GM18907 (cell line): ENCODE measurements at regions not wholly inside any gene's neighbourhood (a gene's known extent, or its start where the extent isn't known, plus 50 kb on each side); places are given as distances from the start of the nearest gene placed in this dataset.
A peak's percentile ranks its signal among the peaks of the same experiment; 100 is the strongest.

Source experiments
- ATAC-seq: cut with Tn5 transposase; IDR thresholded peaks from one replicate; pipeline ENCODE4 v1.9.1; 2021; ENCODE audit warnings: mild to moderate bottlenecking, moderate library complexity; ENCODE audit not compliant: unreplicated experiment

DNA sequence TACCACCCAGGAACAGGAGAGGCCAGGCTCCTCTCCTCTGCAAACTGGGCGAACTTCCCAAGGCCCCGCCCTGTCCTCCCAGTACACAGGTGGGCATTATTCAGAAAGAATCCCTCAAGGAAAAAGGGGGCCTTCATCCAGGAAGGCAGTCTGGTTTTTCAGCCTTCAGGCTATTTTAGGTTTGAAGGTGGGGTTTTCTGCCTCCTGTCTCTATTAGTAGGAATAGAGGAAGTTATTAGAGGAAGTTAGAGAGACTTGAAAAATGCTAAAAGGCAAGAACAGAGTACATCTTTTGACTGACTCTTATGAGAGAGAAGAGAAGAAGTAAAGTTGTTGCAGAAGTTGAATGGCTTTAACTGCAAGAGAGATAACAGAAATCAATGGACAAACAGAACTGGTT lies 250.9 kb upstream of the SORCS1 start:
- ATAC-seq = peak; percentile 74

DNA sequence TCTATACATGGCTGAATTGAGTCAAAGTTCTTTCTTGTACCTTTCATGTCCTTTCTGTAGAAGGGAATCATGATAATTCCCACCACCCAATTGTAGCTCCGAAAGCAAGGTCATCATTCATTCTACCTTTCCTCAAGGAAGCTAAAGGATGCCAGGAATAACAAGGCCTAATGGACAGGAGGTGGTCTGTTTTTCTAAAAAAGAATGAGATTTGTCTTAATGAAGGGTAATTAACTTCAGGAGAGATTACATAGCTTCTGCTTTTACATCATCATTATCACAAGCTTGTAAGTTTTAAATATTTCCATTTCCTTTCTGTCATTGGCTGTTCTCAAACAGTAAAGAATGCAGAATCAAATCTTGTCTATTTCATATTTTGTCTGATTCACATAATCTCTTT lies 249.5 kb upstream of the SORCS1 start:
- ATAC-seq = no peak

DNA sequence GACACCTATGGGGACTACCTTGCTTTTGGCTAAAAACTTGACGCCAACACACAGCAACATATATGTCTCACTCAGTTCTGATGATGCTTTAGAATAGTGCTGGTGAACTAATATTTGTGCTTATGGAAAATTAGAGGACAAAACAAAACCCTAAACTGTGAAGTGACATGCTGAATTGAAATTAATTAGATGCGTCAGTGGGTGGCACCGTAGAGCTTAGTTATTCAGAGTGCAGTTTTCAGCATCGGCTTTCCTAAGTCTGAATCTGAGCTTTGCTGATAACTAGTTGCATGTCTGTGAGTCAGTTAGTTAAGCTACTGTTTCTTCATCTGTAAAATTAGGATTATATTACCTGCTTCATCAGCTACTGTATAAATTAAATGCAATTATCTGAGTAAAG lies 245.0 kb upstream of the SORCS1 start:
- ATAC-seq = no peak

DNA sequence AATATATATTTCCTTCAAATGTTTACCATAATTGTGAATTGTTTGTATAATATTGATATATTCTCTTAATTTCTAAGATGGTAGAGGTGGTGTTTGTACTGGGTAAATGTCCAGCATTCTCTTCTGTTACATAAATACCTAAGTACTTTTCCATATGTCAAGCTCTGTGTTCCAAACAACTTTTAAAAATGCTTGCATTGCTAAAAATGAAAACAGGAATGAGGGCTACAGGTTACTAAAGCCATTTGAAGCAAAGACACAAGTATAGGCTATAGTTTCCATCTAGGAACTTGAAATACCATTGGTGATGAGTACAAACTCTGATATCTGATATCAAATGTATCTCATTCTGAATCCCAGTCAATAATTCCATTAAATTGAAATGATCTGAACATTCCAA lies 233.6 kb upstream of the SORCS1 start:
- no peak for ATAC-seq

DNA sequence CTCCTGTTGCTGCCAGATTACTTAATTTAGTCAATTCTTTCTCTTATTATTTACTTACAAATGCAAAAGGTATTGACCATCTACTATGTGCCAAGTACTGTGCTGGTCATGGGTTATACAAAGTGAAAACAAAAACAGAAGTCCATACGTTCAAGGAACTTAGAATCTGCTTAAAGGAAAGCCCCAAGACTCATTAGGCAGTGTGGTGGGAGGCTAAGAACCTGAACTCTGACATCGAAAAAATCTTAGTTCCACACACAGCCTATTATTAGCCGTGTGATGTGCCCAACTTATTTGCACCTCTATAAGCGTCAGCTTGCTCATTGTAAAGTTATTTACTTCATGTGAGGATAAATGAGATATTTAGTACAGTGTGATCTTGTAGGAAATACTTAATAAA lies 227.4 kb upstream of the SORCS1 start:
- ATAC-seq = no peak

DNA sequence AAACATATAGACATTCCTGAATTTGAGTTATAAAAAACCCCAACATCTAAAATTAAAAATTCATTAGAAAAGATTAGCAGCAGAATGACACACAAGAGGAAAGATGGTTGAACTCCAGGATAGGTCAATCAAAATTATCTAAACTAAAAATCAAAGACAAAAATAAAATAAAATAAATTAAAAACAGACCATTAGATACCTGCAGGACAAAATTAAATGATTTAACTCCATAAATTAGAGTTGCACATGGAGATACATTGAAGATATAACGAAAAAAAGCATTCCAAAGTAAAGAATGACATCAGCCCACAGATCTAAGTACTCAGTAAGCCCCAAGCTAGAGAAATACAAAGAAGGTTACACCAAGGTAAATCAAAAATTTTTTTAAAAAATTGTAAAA lies 226.1 kb upstream of the SORCS1 start:
- no peak for ATAC-seq

DNA sequence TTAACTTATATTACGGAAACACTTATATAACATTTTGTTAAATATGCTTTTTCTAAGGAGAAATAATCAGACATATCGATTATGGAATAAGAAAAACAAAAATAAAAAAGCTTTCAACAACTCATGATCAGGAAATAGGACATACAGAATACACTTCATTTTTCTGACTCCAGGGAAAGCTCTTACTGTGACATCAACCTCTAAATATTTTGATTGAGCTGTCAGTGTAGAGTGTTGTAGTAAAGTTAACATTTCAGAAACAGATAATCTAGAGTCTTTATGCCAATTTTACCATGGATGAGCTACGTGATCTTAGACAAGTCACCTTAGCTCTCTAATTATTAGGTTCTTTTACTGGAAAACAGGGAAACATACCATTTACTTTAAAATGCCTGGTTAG lies 218.9 kb upstream of the SORCS1 start:
- no peak for ATAC-seq

DNA sequence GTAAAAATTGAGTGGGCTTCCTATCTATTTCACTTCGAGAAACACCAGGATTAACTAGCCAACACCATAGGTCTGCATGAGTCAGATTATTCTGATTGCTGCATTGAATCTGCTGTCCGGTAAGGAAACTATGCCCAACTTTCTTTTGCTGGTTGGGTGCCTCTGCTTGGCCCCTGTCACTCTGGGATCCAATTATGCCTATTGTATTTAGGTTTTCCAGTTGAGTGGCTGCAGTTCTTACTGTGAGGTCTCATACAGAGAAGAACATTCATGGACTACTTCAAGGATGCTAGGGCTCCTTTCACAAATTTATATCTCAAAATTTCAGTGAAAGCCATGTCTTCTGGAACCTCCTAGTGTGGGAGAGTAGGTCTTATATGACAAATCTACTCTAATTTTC lies 215.1 kb upstream of the SORCS1 start:
- ATAC-seq = no peak

DNA sequence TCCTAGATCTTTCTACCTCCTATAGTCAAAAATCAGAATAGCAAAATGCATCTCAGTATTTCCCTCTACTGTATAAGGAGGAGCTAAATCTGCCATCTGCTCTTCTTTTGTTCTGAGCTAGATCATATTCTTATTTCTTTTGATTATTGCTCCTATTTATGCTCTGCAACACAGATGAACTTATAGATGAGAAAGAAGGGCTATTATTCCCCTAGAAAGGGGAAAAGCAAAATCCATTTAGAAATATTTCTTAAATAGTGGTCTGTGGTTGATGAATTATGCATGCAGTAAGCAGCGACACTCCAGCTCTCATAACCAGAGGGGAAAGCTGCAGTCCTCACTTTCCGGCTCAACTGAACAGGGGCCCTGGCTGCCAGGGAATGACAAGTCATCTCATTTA lies 207.3 kb upstream of the SORCS1 start:
- ATAC-seq = no peak

DNA sequence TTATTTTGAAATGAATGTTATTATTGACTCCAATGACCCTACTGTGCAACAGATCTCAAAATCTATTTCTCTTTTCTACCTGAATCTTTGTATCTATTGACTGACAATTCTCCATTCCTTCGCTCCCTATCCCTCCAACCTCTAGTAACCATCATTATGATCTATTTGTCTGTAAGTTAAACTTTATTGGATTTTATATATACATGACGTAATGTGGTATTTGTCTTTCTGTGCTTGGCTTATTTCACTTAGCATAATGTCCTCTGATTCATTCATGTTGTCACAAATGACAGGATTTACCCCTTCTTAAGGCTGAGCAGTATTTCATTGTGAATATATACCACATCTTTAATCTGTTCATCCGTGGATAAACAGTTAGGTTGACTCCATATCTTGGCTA lies 200.4 kb upstream of the SORCS1 start:
- no peak for ATAC-seq

DNA sequence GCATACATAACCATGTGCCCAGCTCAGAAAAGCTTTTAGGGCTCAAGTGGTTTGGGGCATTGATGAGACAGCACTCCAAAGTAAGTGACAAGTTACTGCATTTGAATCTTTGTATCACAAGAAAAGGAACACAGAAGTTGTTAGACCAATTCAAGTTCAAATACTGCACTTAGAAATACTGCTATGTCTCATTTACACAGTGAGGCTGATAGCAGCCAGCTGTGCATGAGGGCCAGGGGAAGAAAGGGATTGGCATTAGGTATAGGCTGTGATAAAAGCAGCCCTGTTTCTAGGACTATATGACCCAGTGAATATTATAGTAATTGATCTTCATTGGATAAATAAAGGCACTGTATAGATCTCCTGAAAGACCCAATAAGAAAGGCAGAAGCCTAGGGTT lies 197.8 kb upstream of the SORCS1 start:
- no peak for ATAC-seq

DNA sequence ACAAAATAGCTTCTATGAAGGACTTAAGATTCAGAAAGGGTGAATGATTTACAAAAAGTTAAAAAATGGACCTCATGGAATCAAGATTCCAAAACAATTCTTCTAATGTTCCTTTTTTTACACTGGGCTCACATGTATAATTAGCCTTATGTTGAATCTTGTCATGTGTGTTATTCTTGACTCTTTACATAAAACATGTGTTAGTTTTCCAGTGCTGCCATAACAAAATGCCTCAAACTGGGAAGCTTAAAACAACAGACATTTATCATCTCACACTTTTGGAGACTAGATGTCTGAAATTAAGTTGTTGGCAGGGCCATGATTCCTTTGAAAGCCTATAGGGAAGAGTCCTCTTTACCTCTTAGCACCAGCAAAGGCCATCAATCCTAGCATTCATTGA lies 192.5 kb upstream of the SORCS1 start:
- ATAC-seq = no peak

DNA sequence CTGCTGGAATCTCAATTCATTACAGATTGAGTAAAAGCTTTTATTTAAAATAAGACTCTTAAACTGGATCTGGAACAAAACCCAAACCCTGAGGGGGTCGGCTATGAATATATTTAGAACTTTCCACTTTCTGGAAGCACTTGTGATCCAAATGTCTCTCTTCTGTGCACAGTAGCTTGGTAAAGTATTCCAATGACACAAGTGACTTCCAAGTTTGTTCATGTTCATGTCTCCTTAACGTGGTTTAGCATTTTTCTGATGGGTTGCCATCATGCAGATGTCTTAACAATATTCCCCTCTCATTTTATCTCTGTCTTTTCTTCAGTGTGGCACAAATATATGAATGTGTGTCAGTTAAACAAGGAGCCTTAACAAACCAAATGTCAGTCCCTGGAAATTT lies 191.9 kb upstream of the SORCS1 start:
- ATAC-seq = no peak

DNA sequence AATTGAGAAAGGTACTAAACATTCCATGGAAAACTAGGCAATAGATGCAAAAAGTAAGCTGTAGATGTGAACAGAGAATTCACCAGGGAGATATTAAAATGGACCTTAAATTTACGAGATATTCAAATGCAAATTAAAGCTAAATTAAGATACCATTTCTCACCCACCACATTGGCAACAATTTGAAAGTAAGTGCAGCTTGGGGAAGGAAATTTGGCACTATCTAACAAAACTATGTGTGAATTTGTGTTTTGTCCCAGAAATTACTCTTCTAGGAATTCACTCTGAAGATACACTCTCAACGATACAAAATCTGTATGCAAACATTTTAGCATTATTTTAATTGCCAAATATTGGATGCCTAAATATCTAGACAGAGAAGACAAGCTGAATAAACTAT lies 178.2 kb upstream of the SORCS1 start:
- no peak for ATAC-seq

DNA sequence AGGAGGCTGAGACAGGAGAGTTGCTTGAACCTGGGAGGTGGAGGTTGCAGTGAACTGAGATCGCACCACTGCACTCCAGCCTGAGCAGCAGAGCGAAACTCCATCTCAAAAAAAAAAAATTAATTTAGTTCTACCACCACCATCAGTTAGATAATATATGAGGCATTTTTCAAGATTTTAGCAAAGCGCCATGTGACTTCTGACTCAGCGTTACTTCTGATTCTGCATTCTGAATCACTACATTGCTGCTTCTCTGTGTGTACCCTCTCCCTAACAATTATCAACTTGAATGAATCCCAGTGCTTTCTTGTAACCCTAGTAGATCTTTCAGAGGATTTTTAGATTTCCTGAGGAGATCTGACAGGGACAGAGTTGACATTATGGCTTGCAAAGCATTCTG lies 176.8 kb upstream of the SORCS1 start:
- no peak for ATAC-seq

DNA sequence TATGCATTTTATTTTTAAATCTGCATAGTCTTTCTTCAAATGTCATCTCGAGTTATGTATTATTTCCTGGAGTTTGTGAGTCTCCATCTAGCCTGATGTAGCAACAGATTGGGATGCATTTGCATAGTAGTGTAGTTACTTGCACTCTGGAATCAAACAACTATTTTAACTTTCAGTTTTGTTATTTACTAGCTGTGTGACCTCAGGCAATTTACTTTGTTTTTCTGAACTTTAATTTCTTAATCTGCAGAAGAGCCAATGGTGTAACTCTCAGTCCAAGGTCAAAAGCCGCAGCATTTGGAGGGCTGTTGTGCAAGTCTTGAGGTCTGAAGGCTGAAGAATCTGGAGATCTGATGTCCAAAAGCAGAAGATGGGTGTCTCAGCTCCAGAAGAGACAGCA lies 175.8 kb upstream of the SORCS1 start:
- no peak for ATAC-seq

DNA sequence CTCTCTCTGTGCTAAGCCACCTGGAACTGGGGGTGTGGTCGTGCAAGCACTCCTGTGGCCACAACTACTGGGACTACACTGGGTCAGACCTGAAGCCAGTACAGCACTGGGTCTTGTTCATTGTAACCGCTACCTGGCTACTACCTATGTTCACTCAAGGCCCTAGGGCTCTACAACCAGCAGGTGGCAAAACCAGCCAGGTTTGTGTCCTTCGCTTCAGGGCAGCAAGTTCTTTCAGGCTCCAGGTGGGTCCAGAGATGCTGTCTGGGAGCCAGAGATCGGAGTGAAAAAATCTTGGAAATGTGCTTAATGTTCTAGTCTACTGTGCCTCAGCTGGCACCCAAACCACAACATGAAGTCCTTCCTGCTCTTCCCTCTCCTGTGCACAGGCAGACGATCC lies 171.6 kb upstream of the SORCS1 start:
- ATAC-seq = no peak

DNA sequence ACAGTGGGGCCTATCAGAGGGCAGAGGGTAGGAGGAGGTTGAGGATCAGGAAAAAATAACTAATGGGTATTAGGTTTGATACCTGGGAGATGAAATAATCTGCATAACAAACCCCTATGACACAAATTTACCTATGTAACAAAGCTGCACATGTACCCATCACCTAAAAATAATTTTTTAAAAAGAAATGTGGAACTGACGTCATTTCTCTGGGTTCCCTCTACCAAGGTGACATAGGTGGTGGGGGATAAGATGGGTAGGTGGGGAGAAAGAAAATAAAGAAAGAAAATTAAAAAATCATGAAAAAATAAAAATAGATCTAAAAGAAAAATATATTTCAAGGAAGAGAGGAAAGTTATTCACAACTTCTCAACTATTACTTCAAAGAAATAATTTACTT lies 153.1 kb upstream of the SORCS1 start:
- ATAC-seq = no peak

DNA sequence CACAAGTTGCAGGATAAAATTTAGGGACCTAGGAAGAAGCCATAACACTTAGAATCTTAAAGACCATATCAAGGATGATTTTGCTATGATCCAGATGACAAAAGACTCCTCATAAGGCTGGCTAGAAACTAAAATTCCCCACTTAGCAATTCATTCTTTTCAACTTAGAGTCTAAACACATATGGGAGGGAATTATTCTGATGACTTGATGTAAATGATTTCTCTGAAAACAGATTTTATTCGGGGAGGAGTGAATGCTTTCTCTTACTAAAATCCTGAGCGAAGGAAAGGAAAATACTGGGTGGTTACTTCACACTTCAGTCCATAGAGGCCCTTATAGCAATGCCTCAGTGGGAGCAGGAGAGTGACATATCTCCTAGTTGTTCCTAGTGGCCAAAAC lies 138.7 kb upstream of the SORCS1 start:
- ATAC-seq = no peak

DNA sequence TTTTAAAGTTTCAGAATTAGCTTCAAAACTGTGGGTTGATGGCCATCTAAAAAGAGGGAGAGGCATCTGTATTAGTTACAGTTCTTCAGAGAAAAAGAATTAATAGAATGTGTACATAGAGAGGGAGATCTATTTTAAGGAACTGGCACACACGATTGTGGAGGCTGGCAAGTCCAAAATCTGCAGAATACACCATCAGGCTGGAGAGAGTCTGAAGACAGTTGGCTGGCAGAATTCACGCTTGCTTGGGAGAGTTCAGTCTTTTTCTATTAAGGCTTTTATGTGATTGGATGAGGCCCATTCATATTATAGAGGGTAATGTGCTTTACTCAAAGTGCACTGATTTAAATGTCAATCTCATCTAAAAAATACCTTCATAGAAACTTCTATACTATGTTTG lies 135.1 kb upstream of the SORCS1 start:
- ATAC-seq = no peak

DNA sequence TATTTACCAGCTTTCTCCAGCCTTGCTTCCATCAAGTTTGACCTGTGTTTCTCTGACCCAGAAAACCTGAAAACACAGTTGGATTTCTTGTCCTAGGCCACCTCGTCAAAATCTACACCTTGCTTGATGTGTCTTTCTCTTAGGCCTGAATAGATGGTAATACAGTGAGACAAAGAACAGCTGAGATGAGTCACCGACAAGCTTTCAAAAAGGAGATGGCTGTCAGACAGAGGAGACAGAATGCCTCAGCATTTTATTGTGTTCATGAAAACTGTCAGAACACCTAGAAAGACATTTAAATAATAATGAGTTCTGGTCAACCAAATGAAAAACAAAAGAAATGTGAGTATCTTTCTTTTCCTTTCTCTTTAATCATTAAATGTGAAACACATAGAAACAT lies 119.7 kb upstream of the SORCS1 start:
- no peak for ATAC-seq

DNA sequence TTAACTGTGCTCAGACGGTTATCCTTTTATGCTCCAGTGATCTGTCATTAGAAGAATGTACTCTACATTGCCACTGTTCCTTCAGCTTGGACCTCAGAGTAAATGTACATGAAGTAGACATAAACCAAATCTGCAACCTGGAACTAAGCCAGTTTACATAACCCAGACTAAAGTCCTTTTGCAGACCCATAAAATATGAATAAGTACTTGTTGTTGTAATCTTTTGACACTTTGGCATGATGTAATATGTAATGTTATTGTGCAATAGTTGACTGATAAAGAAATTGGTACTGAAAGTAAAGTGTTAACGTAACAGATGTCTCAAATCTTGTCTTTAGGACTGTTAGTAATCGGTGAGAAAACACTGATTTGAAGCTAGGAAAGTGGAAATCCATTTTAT lies 115.8 kb upstream of the SORCS1 start:
- no peak for ATAC-seq

DNA sequence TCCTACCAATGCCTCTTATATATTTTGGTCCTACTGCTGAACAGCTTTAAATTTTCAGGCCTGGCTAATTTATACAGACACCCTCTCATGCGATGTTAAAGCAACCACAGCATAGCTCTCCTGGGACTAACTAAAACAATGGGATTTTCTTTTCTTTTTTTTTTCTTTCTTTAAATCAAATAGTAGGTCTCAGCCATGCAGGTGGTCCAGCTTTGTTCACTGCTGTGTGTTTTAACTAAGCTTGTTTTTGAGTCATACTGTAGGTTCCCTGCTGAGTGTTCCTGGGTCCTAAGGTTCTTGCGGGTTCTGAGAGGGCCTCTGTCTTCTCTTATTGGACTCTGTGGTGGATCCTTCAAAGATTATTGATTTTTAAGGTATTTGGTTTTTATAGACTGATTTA lies 113.1 kb upstream of the SORCS1 start:
- ATAC-seq = no peak

DNA sequence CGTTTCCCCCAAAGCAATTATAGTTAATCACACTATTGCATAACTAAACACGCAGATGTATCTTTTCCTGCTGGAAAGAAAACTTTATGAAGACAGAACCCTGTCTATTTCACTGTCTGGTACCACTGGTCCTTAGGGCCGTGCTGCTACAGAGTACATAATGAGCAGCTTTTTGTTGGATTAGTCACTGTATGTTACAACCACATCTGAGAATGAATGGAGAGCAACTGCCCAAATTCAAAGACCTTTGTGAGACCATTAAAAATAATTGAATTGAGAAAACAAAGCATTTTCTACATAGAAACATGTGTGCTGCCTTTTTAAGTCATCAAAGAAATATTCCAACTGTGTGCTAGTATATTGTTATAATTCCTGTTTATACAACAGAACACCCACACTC lies 111.3 kb upstream of the SORCS1 start:
- ATAC-seq = no peak
